GM12878 (cell line): ENCODE measurements at regions not wholly inside any gene's neighbourhood (a gene's known extent, or its start where the extent isn't known, plus 50 kb on each side); places are given as distances from the start of the nearest gene placed in this dataset.

Experiments used
- CUX1 ChIP-seq: IDR thresholded peaks from 2 replicates; pipeline ENCODE4 v1.6.1; 2012; ENCODE audit warnings: improper control_type of control experiment, low read depth, low read length; ENCODE audit not compliant: insufficient replicate concordance
- ESRRA ChIP-seq: IDR thresholded peaks from 2 replicates; pipeline ENCODE4 v1.6.1; 2012; ENCODE audit warnings: mild to moderate bottlenecking, low read length, improper control_type of control experiment
- IKZF1 ChIP-seq: fragments of 450-650 bp; conservative IDR thresholded peaks from 2 replicates; pipeline ENCODE4 v1.6.1; 2017; ENCODE audit warnings: antibody characterized with exemption, mild to moderate bottlenecking
- MLLT1 ChIP-seq: fragments of 450-650 bp; IDR thresholded peaks from 2 replicates; pipeline ENCODE4 v1.6.1; 2016; ENCODE audit warnings: mild to moderate bottlenecking
- NFYA ChIP-seq: IDR thresholded peaks from 2 replicates; pipeline ENCODE4 v1.6.1; 2011; ENCODE audit warnings: low read depth, mild to moderate bottlenecking, low read length, improper control_type of control experiment, borderline replicate concordance
- POLR2AphosphoS2 ChIP-seq: IDR thresholded peaks from 2 replicates; pipeline ENCODE4 v1.6.1; 2011; ENCODE audit warnings: low read depth, mild to moderate bottlenecking, low read length, improper control_type of control experiment, moderate library complexity
- ZNF274 ChIP-seq: IDR thresholded peaks from one replicate; pipeline ENCODE4 v1.8.0; 2011; ENCODE audit not compliant: insufficient read length, insufficient read depth

GRCh38 chr19:31515931-31516330, 166.7 kb upstream of the TSHZ3 start (continued):
- TF ChIP-seq IKZF1 (no peak), ZNF274 (no peak), CUX1 (no peak), POLR2AphosphoS2 (no peak), ESRRA (no peak), MLLT1 (no peak), NFYA (no peak)
